GM12878 (cell line): ENCODE measurements at regions not wholly inside any gene's neighbourhood (a gene's known extent, or its start where the extent isn't known, plus 50 kb on each side); places are given as distances from the start of the nearest gene placed in this dataset.

Source experiments
- ATAC-seq: fragments of 200-7000 bp; cut with Tn5 transposase; 3 replicates; pipeline ENCODE4 v1.9.1; 2020; ENCODE audit warnings: mild to moderate bottlenecking, moderate library complexity
- BruUV-seq: library from RNA; stranded (reverse); fragments of 400-500 nt; replicated peaks from 2 replicates; lab custom pipeline; 2021; lab: Mats Ljungman, UMichigan
- CTCF ChIA-PET: fragments of 300-600 bp; sonication (Branson Sonifier 250); formaldehyde crosslinking; extraction: SDS; loops from one replicate; lab custom pipeline; 2021; ENCODE audit warnings: inconsistent platforms; lab: Yijun Ruan, JAX
- POLR2A ChIA-PET: fragments of 350-600 bp; formaldehyde crosslinking; extraction: SDS; loops from one replicate; lab custom pipeline; 2021; ENCODE audit warnings: inconsistent platforms; lab: Charles Lee
- RAD21 ChIA-PET: fragments of 300-600 bp; sonication (Branson Sonifier 250); formaldehyde crosslinking; loops from one replicate; lab custom pipeline; 2023; ENCODE audit warnings: antibody characterized with exemption; ENCODE audit not compliant: unreplicated experiment; lab: Charles Lee
- SMC1A ChIA-PET: fragments of 300-600 bp; sonication (Branson Sonifier 250); formaldehyde crosslinking; loops from one replicate; lab custom pipeline; 2023; ENCODE audit not compliant: unreplicated experiment, uncharacterized antibody; lab: Charles Lee
- DNase-seq: peaks from one replicate; pipeline ENCODE4 v3.0.0-alpha.2; 2011; ENCODE audit warnings: low read depth, low spot score
- FAIRE-seq: peaks from 3 replicates; lab custom pipeline; 2011; peaks lifted over from hg19 to GRCh38; lab: Jason Lieb, UNC
- H2AFZ ChIP-seq: 2 replicates; pipeline ENCODE4 v1.6.0; 2011; ENCODE audit warnings: low read depth, low read length, control low read depth; ENCODE audit not compliant: control insufficient read depth
- H3K27ac ChIP-seq: 2 replicates; pipeline ENCODE4 v1.5.1; 2011; ENCODE audit warnings: control low read depth; ENCODE audit not compliant: control insufficient read depth, insufficient read depth
- H3K27me3 ChIP-seq, 2 experiments: replicated peaks in 1 of 2; 2 replicates each; pipeline versions ENCODE4 v1.6.0 to v1.6.1; 2011; ENCODE audit warnings: low read length in 1 of 2; ENCODE audit not compliant: control insufficient read depth in 2 of 2, insufficient read depth in 2 of 2
- H3K36me3 ChIP-seq, 2 experiments: 2 replicates each; pipeline ENCODE4 v1.5.1; 2011; ENCODE audit warnings: low read length in 1 of 2; ENCODE audit not compliant: control insufficient read depth in 2 of 2, insufficient read depth in 2 of 2
- H3K4me1 ChIP-seq: 2 replicates; pipeline ENCODE4 v1.6.1; 2011; ENCODE audit warnings: mild to moderate bottlenecking, low read length, moderate library complexity, mixed read lengths; ENCODE audit not compliant: control insufficient read depth, insufficient read depth
- H3K4me2 ChIP-seq: 2 replicates; pipeline ENCODE4 v1.6.0; 2011; ENCODE audit warnings: control low read depth; ENCODE audit not compliant: control insufficient read depth, insufficient read depth
- H3K4me3 ChIP-seq: fragments of 200-600 bp; sonication (generic); 2 replicates; pipeline ENCODE4 v1.5.1; 2016
- H3K79me2 ChIP-seq: 2 replicates; pipeline ENCODE4 v1.6.0; 2011; ENCODE audit warnings: low read length; ENCODE audit not compliant: control insufficient read depth, insufficient read depth
- H3K9ac ChIP-seq: 2 replicates; pipeline ENCODE4 v1.8.0; 2011; ENCODE audit warnings: low read length, control low read depth, mixed read lengths; ENCODE audit not compliant: control insufficient read depth, insufficient read depth
- H3K9me3 ChIP-seq: replicated peaks from 3 replicates; pipeline ENCODE4 v1.5.1; 2011; ENCODE audit warnings: mild to moderate bottlenecking, low read length; ENCODE audit not compliant: control insufficient read depth, insufficient read depth
- H4K20me1 ChIP-seq: 2 replicates; pipeline ENCODE4 v1.6.0; 2011; ENCODE audit not compliant: control insufficient read depth, insufficient read depth
- DPF2 ChIP-seq: fragments of 450-650 bp; IDR thresholded peaks from 2 replicates; pipeline ENCODE4 v1.6.1; 2017; ENCODE audit warnings: mild to moderate bottlenecking
- FOXK2 ChIP-seq: fragments of 450-650 bp; IDR thresholded peaks from 2 replicates; pipeline ENCODE4 v1.6.1; 2017; ENCODE audit warnings: mild to moderate bottlenecking, moderate library complexity
- HDAC6 ChIP-seq: fragments of 200-600 bp; sonication (generic); IDR thresholded peaks from one replicate; pipeline ENCODE4 v1.8.0; 2017; ENCODE audit warnings: antibody characterized with exemption; ENCODE audit not compliant: unreplicated experiment
- IRF5 ChIP-seq: fragments of 450-650 bp; IDR thresholded peaks from 2 replicates; pipeline ENCODE4 v1.6.1; 2017; ENCODE audit warnings: borderline replicate concordance
- MTA2 ChIP-seq: fragments of 450-650 bp; IDR thresholded peaks from 2 replicates; pipeline ENCODE4 v1.6.1; 2016; ENCODE audit warnings: low read depth, mild to moderate bottlenecking, moderate library complexity
- POU2F2 ChIP-seq: IDR thresholded peaks from 3 replicates; pipeline ENCODE4 v1.6.1; 2011; ENCODE audit warnings: low read depth, mild to moderate bottlenecking, low read length, borderline replicate concordance
- RUNX3 ChIP-seq: IDR thresholded peaks from 2 replicates; pipeline ENCODE4 v1.6.1; 2012; ENCODE audit warnings: low read length, inconsistent platforms
- USF2 ChIP-seq: IDR thresholded peaks from 2 replicates; pipeline ENCODE4 v1.6.1; 2011; ENCODE audit warnings: low read depth, low read length, improper control_type of control experiment, borderline replicate concordance
- WGBS: methylation state at CpG from one replicate; pipeline ENCODE4 v1.1.6; 2016; ENCODE audit warnings: low lambda C conversion rate; ENCODE audit not compliant: insufficient replicate concordance, insufficient coverage; ENCODE audit errors: missing lambda C conversion rate; 5-methylcytosine and 5-hydroxymethylcytosine counted together
- in situ Hi-C: fragments of 300-500 bp; cut with MboI; formaldehyde crosslinking; loops from 9 replicates; pipeline ENCODE4 v1.14.3; 2018; ENCODE audit warnings: mixed read lengths
- intact Hi-C: fragments of 100-400 bp; cut with micrococcal nuclease; formaldehyde crosslinking; loops from one replicate; pipeline ENCODE4 v1.14.2; 2022; ENCODE audit not compliant: unreplicated experiment

- no peak for TF ChIP-seq RUNX3
- no peak for TF ChIP-seq FOXK2
- TF ChIP-seq POU2F2: no peak
These were observed 362.9 kb upstream of the SOX9 start (continued) for GRCh38 chr17:71757956-71758355.

- ChIA-PET CTCF (interaction anchor here (0.7 kb wide), 1 partner anchor 1020 kb away, joined by 3 read pairs; no protein-coding TSS in a partner anchor), SMC1A (interaction anchor here (1.4 kb wide), 1 partner anchor 275 kb away, joined by 3 read pairs; no protein-coding TSS in a partner anchor), POLR2A (no interaction called here), RAD21 (no interaction called here)
- TF ChIP-seq HDAC6 (no peak), IRF5 (no peak), MTA2 (0 out of 2 replicates have a peak, but pooled peaks have one; percentile 40), DPF2 (no peak), USF2 (no peak)
- no peaks in the 10 kb centered on the region for H3K27me3 ChIP-seq
- no peaks in the 10 kb centered on the region for H4K20me1 ChIP-seq
- DNase-seq: no peak
- no peak overlapping the region for H3K9ac ChIP-seq
- intact Hi-C loops: loop anchor here (5.0 to 10.0 kb wide), 2 partner anchors 265 to 358 kb away; no protein-coding TSS in a partner anchor
- no peak overlapping the region for H2AFZ ChIP-seq
- H3K4me1 ChIP-seq: no peaks in the 10 kb centered on the region
- 14% methylated on average over 8 of the region's 8 CpGs for WGBS
- FAIRE-seq: no peak
- no peak overlapping the region for H3K4me2 ChIP-seq
- H3K4me3 ChIP-seq: no peak overlapping the region
- no peak overlapping the region for H3K27ac ChIP-seq
- no peaks in the 10 kb centered on the region for H3K9me3 ChIP-seq
- in situ Hi-C loops: no loop called here
- H3K36me3 ChIP-seq: no peaks in the 10 kb centered on the region
- BruUV-seq: no TSS peak
- no peaks in the 10 kb centered on the region for H3K79me2 ChIP-seq
- peak; percentile 31; the same call in 1 of the 3 replicates for ATAC-seq
These were observed 361.3 kb upstream of the SOX9 start for GRCh38 chr17:71759422-71760060.
